GM12878 (cell line): ENCODE measurements at regions not wholly inside any gene's neighbourhood (a gene's known extent, or its start where the extent isn't known, plus 50 kb on each side); places are given as distances from the start of the nearest gene placed in this dataset.

ENCODE experiments used
- CHD2 ChIP-seq: IDR thresholded peaks from 2 replicates; pipeline ENCODE4 v1.6.1; 2011; ENCODE audit warnings: low read depth, low read length, improper control_type of control experiment, borderline replicate concordance
- EP300 ChIP-seq, 2 experiments: fragments of 150-350 bp in 1 of 2; IDR thresholded peaks; 2 replicates each; pipeline ENCODE4 v1.6.1; 2011 to 2012; ENCODE audit warnings: low read depth in 2 of 2, low read length in 2 of 2, borderline replicate concordance in 1 of 2, improper control_type of control experiment in 1 of 2, inconsistent platforms in 1 of 2; ENCODE audit not compliant: control insufficient read depth in 1 of 2
- EZH2 ChIP-seq: IDR thresholded peaks from 2 replicates; pipeline ENCODE4 v1.6.1; 2012; ENCODE audit warnings: low read depth, mild to moderate bottlenecking, control low read depth, inconsistent platforms, low read length, borderline replicate concordance; ENCODE audit not compliant: control insufficient read depth
- MYB ChIP-seq: fragments of 150-350 bp; IDR thresholded peaks from 2 replicates; pipeline ENCODE4 v1.6.1; 2014; ENCODE audit warnings: mild to moderate bottlenecking, low read depth, low read length, borderline replicate concordance
- POLR2AphosphoS5 ChIP-seq: IDR thresholded peaks from 2 replicates; pipeline ENCODE4 v1.6.1; 2011; ENCODE audit warnings: mild to moderate bottlenecking, low read length, inconsistent platforms
- POU2F2 ChIP-seq: IDR thresholded peaks from 3 replicates; pipeline ENCODE4 v1.6.1; 2011; ENCODE audit warnings: low read depth, mild to moderate bottlenecking, low read length, borderline replicate concordance
- RAD21 ChIP-seq: IDR thresholded peaks from 2 replicates; pipeline ENCODE4 v1.6.1; 2011; ENCODE audit warnings: mild to moderate bottlenecking, low read depth, low read length, moderate library complexity; ENCODE audit not compliant: insufficient read depth
- RCOR1 ChIP-seq: conservative IDR thresholded peaks from 2 replicates; pipeline ENCODE4 v1.6.1; 2012; ENCODE audit warnings: low read depth, low read length, improper control_type of control experiment
- SUZ12 ChIP-seq: fragments of 200-600 bp; sonication (generic); IDR thresholded peaks from one replicate; pipeline ENCODE4 v1.6.1; 2018; ENCODE audit warnings: antibody characterized with exemption, mild to moderate bottlenecking; ENCODE audit not compliant: unreplicated experiment
- ZNF274 ChIP-seq: IDR thresholded peaks from one replicate; pipeline ENCODE4 v1.8.0; 2011; ENCODE audit not compliant: insufficient read length, insufficient read depth
- TF ChIP-seq, protein P1 (sequence below), 3 experiments: IDR thresholded peaks in 2 of 3; conservative IDR thresholded peaks in 1 of 3; 2 replicates each; pipeline ENCODE4 v1.5.1; 2011; ENCODE audit warnings: low read depth in 3 of 3, low read length in 3 of 3, mild to moderate bottlenecking in 3 of 3, control low read depth in 2 of 3, moderate library complexity in 2 of 3, inconsistent platforms in 1 of 3, mixed read lengths in 1 of 3; ENCODE audit not compliant: control insufficient read depth in 2 of 3, insufficient read depth in 1 of 3; ENCODE audit errors: extremely low read depth in 1 of 3
- TF ChIP-seq, protein P2 (sequence below): fragments of 450-650 bp; IDR thresholded peaks from 2 replicates; pipeline ENCODE4 v1.6.1; 2017; ENCODE audit warnings: antibody characterized with exemption, mild to moderate bottlenecking, moderate library complexity

DNA sequence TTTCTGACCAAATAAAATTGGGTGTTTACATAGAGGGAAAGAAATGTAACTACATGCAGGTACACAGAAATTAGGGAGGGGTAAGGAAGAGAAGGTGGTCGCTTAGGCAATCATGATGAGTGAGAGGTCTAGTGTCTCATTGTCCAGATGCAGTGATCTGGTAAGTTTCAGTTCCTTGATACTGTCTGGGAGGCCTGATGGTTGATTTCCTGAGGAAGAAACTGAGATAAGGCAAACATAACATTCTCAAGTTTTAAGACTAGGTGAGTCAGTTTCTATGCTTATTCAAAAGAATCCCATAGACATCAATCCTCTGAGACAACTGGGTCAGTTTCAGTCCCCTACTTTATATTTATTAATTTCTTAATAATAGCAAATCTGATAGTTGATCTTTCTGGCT, 843.3 kb upstream of the CDH10 start:
- TF ChIP-seq, protein P1, sequence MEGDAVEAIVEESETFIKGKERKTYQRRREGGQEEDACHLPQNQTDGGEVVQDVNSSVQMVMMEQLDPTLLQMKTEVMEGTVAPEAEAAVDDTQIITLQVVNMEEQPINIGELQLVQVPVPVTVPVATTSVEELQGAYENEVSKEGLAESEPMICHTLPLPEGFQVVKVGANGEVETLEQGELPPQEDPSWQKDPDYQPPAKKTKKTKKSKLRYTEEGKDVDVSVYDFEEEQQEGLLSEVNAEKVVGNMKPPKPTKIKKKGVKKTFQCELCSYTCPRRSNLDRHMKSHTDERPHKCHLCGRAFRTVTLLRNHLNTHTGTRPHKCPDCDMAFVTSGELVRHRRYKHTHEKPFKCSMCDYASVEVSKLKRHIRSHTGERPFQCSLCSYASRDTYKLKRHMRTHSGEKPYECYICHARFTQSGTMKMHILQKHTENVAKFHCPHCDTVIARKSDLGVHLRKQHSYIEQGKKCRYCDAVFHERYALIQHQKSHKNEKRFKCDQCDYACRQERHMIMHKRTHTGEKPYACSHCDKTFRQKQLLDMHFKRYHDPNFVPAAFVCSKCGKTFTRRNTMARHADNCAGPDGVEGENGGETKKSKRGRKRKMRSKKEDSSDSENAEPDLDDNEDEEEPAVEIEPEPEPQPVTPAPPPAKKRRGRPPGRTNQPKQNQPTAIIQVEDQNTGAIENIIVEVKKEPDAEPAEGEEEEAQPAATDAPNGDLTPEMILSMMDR (IDR thresholded peaks at IDR 0.05 in 2 of 3, conservative IDR thresholded peaks at IDR 0.05 in 1 of 3; ENCODE audit: control insufficient read depth in 2 of 3, extremely low read depth in 1 of 3, insufficient read depth in 1 of 3, low read depth in 3 of 3, low read length in 3 of 3), result no peak
- TF ChIP-seq CHD2 (no peak), POLR2AphosphoS5 (no peak), EP300 (IDR thresholded peaks at IDR 0.05; ENCODE audit: borderline replicate concordance in 1 of 2, control insufficient read depth in 1 of 2, low read depth in 2 of 2, low read length in 2 of 2) (no peak), ZNF274 (no peak), EZH2 (no peak), RCOR1 (no peak), SUZ12 (no peak), POU2F2 (no peak), MYB (no peak), RAD21 (no peak)
- TF ChIP-seq, protein P2, sequence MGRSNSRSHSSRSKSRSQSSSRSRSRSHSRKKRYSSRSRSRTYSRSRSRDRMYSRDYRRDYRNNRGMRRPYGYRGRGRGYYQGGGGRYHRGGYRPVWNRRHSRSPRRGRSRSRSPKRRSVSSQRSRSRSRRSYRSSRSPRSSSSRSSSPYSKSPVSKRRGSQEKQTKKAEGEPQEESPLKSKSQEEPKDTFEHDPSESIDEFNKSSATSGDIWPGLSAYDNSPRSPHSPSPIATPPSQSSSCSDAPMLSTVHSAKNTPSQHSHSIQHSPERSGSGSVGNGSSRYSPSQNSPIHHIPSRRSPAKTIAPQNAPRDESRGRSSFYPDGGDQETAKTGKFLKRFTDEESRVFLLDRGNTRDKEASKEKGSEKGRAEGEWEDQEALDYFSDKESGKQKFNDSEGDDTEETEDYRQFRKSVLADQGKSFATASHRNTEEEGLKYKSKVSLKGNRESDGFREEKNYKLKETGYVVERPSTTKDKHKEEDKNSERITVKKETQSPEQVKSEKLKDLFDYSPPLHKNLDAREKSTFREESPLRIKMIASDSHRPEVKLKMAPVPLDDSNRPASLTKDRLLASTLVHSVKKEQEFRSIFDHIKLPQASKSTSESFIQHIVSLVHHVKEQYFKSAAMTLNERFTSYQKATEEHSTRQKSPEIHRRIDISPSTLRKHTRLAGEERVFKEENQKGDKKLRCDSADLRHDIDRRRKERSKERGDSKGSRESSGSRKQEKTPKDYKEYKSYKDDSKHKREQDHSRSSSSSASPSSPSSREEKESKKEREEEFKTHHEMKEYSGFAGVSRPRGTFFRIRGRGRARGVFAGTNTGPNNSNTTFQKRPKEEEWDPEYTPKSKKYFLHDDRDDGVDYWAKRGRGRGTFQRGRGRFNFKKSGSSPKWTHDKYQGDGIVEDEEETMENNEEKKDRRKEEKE, result no peak
